Parathyroid adenoma (tissue), 2 donors: ENCODE measurements at regions not wholly inside any gene's neighbourhood (a gene's known extent, or its start where the extent isn't known, plus 50 kb on each side); places are given as distances from the start of the nearest gene placed in this dataset.
A peak's percentile ranks its signal among the peaks of the same experiment; 100 is the strongest.

Source experiments
- H2AFZ ChIP-seq: fragments of 300-600 bp; sonication (generic); one replicate; pipeline ENCODE4 v1.7.0; 2017; ENCODE audit warnings: antibody characterized with exemption, mild to moderate bottlenecking
- H3K27ac ChIP-seq: fragments of 300-600 bp; sonication (generic); one replicate; pipeline ENCODE4 v1.7.0; 2017
- H3K27me3 ChIP-seq: fragments of 300-600 bp; sonication (generic); one replicate; pipeline ENCODE4 v1.7.0; 2017; ENCODE audit warnings: low read length; ENCODE audit not compliant: control insufficient read depth, insufficient read depth
- H3K36me3 ChIP-seq: fragments of 300-600 bp; sonication (generic); one replicate; pipeline ENCODE4 v1.7.0; 2017; ENCODE audit warnings: low read length; ENCODE audit not compliant: control insufficient read depth, insufficient read depth
- H3K4me1 ChIP-seq: fragments of 300-600 bp; sonication (generic); one replicate; pipeline ENCODE4 v1.7.0; 2017; ENCODE audit warnings: control low read depth
- H3K4me2 ChIP-seq: fragments of 300-600 bp; sonication (generic); one replicate; pipeline ENCODE4 v1.7.0; 2017; ENCODE audit warnings: low read length
- H3K4me3 ChIP-seq: fragments of 300-600 bp; sonication (generic); one replicate; pipeline ENCODE4 v1.7.0; 2017; ENCODE audit warnings: low read depth, low read length
- H3K79me2 ChIP-seq: fragments of 300-600 bp; sonication (generic); one replicate; pipeline ENCODE4 v1.7.0; 2017; ENCODE audit warnings: control low read depth
- H3K9ac ChIP-seq: fragments of 300-600 bp; sonication (generic); one replicate; pipeline ENCODE4 v1.7.0; 2017; ENCODE audit warnings: mild to moderate bottlenecking
- H3K9me3 ChIP-seq: fragments of 300-600 bp; sonication (generic); one replicate; pipeline ENCODE4 v1.7.0; 2017; ENCODE audit warnings: low read length; ENCODE audit not compliant: control insufficient read depth
- CTCF ChIP-seq: fragments of 300-600 bp; sonication (generic); IDR thresholded peaks from one replicate; pipeline ENCODE4 v1.7.0; 2017; ENCODE audit warnings: antibody characterized with exemption, mild to moderate bottlenecking
- donor health status: primary hyperparathyroidism.

GRCh38 chr11:86162239-86162638 lies 82.3 kb upstream of the EED start:
- Histone ChIP-seq H3K79me2 (no peaks in the 10 kb centered on the region), H3K27me3 (no peaks in the 10 kb centered on the region), H3K4me1 (peaks cover 64% of the 10 kb centered on the region), H3K9me3 (no peaks in the 10 kb centered on the region), H3K4me3 (no peak overlapping the region), H3K27ac (peak overlapping the region; percentile 96), H3K9ac (no peak overlapping the region), H3K36me3 (no peaks in the 10 kb centered on the region), H3K4me2 (no peak overlapping the region), H2AFZ (peak overlapping the region; percentile 65)
- TF ChIP-seq CTCF = no peak

GRCh38 chr11:86161837-86162236 lies 82.7 kb upstream of the EED start:
- peak overlapping the region; percentile 96 for H3K27ac ChIP-seq

GRCh38 chr11:86161336-86161735 lies 83.2 kb upstream of the EED start:
- Histone ChIP-seq H3K27ac (peak overlapping the region; percentile 96), H2AFZ (peak overlapping the region; percentile 65), H3K79me2 (no peaks in the 10 kb centered on the region), H3K4me3 (no peak overlapping the region), H3K36me3 (no peaks in the 10 kb centered on the region), H3K9me3 (no peaks in the 10 kb centered on the region), H3K4me1 (peaks cover 70% of the 10 kb centered on the region), H3K27me3 (no peaks in the 10 kb centered on the region), H3K9ac (no peak overlapping the region), H3K4me2 (no peak overlapping the region)
- no peak for TF ChIP-seq CTCF

More at GRCh38 chr11:86161837-86162236, 82.7 kb upstream of the EED start:
- no peaks in the 10 kb centered on the region for H3K79me2 ChIP-seq
- H3K4me2 ChIP-seq = no peak overlapping the region
- H3K4me1 ChIP-seq = peaks cover 67% of the 10 kb centered on the region
- no peak for TF ChIP-seq CTCF
- H3K36me3 ChIP-seq = no peaks in the 10 kb centered on the region
- no peaks in the 10 kb centered on the region for H3K9me3 ChIP-seq
- no peak overlapping the region for H3K9ac ChIP-seq
- no peak overlapping the region for H3K4me3 ChIP-seq
- no peaks in the 10 kb centered on the region for H3K27me3 ChIP-seq
- peak overlapping the region; percentile 65 for H2AFZ ChIP-seq

- Histone ChIP-seq H3K9ac (no peak overlapping the region), H3K4me1 (peaks cover 72% of the 10 kb centered on the region), H3K4me2 (no peak overlapping the region), H3K9me3 (no peaks in the 10 kb centered on the region), H3K36me3 (no peaks in the 10 kb centered on the region), H3K79me2 (no peaks in the 10 kb centered on the region), H2AFZ (no peak overlapping the region), H3K27me3 (no peaks in the 10 kb centered on the region), H3K4me3 (no peak overlapping the region), H3K27ac (peak overlapping the region; percentile 96)
- TF ChIP-seq CTCF = no peak
These were observed 83.9 kb upstream of the EED start for GRCh38 chr11:86160541-86161149.

- peaks cover 63% of the 10 kb centered on the region for H3K4me1 ChIP-seq
- H2AFZ ChIP-seq = no peak overlapping the region
- TF ChIP-seq CTCF = no peak
- no peaks in the 10 kb centered on the region for H3K9me3 ChIP-seq
- H3K27ac ChIP-seq = no peak overlapping the region
- no peak overlapping the region for H3K4me3 ChIP-seq
- H3K4me2 ChIP-seq = no peak overlapping the region
- H3K9ac ChIP-seq = no peak overlapping the region
- no peaks in the 10 kb centered on the region for H3K36me3 ChIP-seq
- H3K79me2 ChIP-seq = no peaks in the 10 kb centered on the region
- no peaks in the 10 kb centered on the region for H3K27me3 ChIP-seq
These were observed 85.0 kb upstream of the EED start for GRCh38 chr11:86159581-86159891.
